ENCODE measurements at regions not wholly inside any gene's neighbourhood (a gene's known extent, or its start where the extent isn't known, plus 50 kb on each side); places are given as distances from the start of the nearest gene placed in this dataset.

DNA sequence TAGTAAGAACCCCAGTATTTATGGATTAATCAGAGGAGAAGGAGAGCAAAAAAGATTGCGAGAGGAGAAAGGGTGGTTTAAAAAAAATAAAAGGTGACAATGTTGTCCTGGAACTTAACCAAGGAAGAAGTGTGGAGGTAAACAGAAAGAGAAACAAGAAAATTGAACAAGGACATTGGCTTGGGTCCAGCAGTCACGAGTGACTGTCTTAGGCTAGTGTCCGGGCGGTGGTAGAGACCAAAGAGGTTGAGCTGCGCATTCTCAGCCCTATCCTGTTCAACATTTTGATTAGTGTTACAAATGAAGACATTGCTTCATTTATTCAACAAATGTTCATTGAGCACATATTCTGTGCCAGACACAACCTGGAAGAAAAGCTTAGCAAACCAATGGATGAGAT is 329.9 kb downstream of the FGFR2 start:
- TF ChIP-seq, protein P1, sequence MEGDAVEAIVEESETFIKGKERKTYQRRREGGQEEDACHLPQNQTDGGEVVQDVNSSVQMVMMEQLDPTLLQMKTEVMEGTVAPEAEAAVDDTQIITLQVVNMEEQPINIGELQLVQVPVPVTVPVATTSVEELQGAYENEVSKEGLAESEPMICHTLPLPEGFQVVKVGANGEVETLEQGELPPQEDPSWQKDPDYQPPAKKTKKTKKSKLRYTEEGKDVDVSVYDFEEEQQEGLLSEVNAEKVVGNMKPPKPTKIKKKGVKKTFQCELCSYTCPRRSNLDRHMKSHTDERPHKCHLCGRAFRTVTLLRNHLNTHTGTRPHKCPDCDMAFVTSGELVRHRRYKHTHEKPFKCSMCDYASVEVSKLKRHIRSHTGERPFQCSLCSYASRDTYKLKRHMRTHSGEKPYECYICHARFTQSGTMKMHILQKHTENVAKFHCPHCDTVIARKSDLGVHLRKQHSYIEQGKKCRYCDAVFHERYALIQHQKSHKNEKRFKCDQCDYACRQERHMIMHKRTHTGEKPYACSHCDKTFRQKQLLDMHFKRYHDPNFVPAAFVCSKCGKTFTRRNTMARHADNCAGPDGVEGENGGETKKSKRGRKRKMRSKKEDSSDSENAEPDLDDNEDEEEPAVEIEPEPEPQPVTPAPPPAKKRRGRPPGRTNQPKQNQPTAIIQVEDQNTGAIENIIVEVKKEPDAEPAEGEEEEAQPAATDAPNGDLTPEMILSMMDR (IDR thresholded peaks at IDR 0.05): no peak
- no peak for TF ChIP-seq EZH2 (IDR thresholded peaks at IDR 0.05; ENCODE audit: borderline replicate concordance, insufficient read depth, low read depth, low read length, poor library complexity, severe bottlenecking)
- Mint-ChIP-seq H3K27me3 (no peaks in the 10 kb centered on the region), H3K9me3 (ENCODE audit: insufficient read depth) (no peaks in the 10 kb centered on the region), H3K4me3 (no peak overlapping the region), H3K4me1 (no peaks in the 10 kb centered on the region), H3K27ac (no peak overlapping the region)
- Histone ChIP-seq H3K4me2 (replicated peaks; ENCODE audit: low read depth, low read length, poor library complexity, severe bottlenecking) (no peak overlapping the region), H3K79me2 (ENCODE audit: control insufficient read depth, insufficient read depth, low read length) (no peaks in the 10 kb centered on the region), H2AFZ (ENCODE audit: insufficient read depth, low read depth, low read length, poor library complexity, severe bottlenecking) (no peak overlapping the region), H3K9ac (ENCODE audit: low read length) (no peak overlapping the region), H3K27ac (ENCODE audit: low read length in 2 of 2) (no peak overlapping the region), H3K4me3 (ENCODE audit: control extremely low read depth in 1 of 5, extremely low read depth in 1 of 5, insufficient read depth in 1 of 5, low read depth in 2 of 5, low read length in 4 of 5) (no peak overlapping the region), H3K9me3 (ENCODE audit: control extremely low read depth in 1 of 3, control insufficient read depth in 2 of 3, insufficient read depth in 1 of 3, low read length in 2 of 3) (peaks cover 0 to 4% (median 0%) of the 10 kb centered on the region in 3 donors), H3K27me3 (replicated peaks in 1 of 4; ENCODE audit: control extremely low read depth in 1 of 4, control insufficient read depth in 3 of 4, insufficient read depth in 4 of 4, low read length in 3 of 4) (no peaks in the 10 kb centered on the region), H3K36me3 (replicated peaks in 1 of 2; ENCODE audit: control extremely low read depth in 1 of 2, control insufficient read depth in 1 of 2, extremely low read depth in 1 of 2, insufficient read depth in 2 of 2, low read length in 1 of 2) (no peaks in the 10 kb centered on the region), H4K20me1 (ENCODE audit: control insufficient read depth, insufficient read depth, low read length, poor library complexity, severe bottlenecking) (no peaks in the 10 kb centered on the region), H3K4me1 (ENCODE audit: control insufficient read depth in 2 of 2, insufficient read depth in 2 of 2, low read length in 2 of 2) (no peaks in the 10 kb centered on the region)
- no peak for DNase-seq
- ChIA-PET POLR2A (no interaction called here), CTCF (no interaction called here)
- intact Hi-C loops (cut with micrococcal nuclease): no loop called here
- WGBS (ENCODE audit: insufficient coverage): 92% methylated on average over 2 of the region's 5 CpGs
- ATAC-seq (ENCODE audit: low read depth): no peak

DNA sequence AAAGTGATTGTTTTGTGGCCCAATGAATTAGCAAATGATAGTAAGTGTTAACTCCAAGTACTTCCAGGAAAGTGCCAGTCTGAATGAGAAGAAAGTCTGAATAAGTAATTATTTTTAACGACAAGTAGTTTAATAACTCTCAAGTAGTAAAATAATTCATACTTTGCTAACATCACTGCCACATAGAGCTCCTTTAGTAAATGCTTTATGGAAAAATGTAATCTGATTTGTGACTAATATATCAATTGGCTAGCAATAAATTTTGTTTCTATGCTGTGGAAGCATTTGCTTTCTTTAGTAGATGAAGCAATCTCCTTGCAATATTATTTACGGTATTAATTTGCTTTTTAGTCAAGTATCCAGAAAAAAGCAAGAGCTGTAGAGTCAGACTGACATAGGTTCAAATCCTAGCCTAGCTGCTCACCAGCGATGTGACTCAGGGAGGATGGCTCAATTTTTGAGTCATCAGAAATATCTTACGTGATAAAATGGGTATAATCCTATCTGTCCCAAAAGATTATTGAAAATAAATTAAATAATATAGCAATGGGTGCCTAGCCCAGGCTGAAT is 329.3 kb downstream of the FGFR2 start:
- no peak overlapping the region for H3K27ac Mint-ChIP-seq
- TF ChIP-seq, protein P1 (IDR thresholded peaks at IDR 0.05): no peak
- no peak for TF ChIP-seq EZH2 (IDR thresholded peaks at IDR 0.05; ENCODE audit: borderline replicate concordance, insufficient read depth, low read depth, low read length, poor library complexity, severe bottlenecking)
- WGBS (ENCODE audit: insufficient coverage): no CpG with 5 or more reads among the region's 4 CpGs
- Histone ChIP-seq H3K27me3 (replicated peaks in 1 of 4; ENCODE audit: control extremely low read depth in 1 of 4, control insufficient read depth in 3 of 4, insufficient read depth in 4 of 4, low read length in 3 of 4) (no peaks in the 10 kb centered on the region), H2AFZ (ENCODE audit: insufficient read depth, low read depth, low read length, poor library complexity, severe bottlenecking) (no peak overlapping the region), H3K9me3 (ENCODE audit: control extremely low read depth in 1 of 3, control insufficient read depth in 2 of 3, insufficient read depth in 1 of 3, low read length in 2 of 3) (peaks cover 0 to 4% (median 0%) of the 10 kb centered on the region in 3 donors), H3K27ac (ENCODE audit: low read length in 2 of 2) (no peak overlapping the region), H3K36me3 (replicated peaks in 1 of 2; ENCODE audit: control extremely low read depth in 1 of 2, control insufficient read depth in 1 of 2, extremely low read depth in 1 of 2, insufficient read depth in 2 of 2, low read length in 1 of 2) (no peaks in the 10 kb centered on the region), H3K79me2 (ENCODE audit: control insufficient read depth, insufficient read depth, low read length) (no peaks in the 10 kb centered on the region), H3K4me3 (ENCODE audit: control extremely low read depth in 1 of 5, extremely low read depth in 1 of 5, insufficient read depth in 1 of 5, low read depth in 2 of 5, low read length in 4 of 5) (no peak overlapping the region), H4K20me1 (ENCODE audit: control insufficient read depth, insufficient read depth, low read length, poor library complexity, severe bottlenecking) (no peaks in the 10 kb centered on the region), H3K4me2 (replicated peaks; ENCODE audit: low read depth, low read length, poor library complexity, severe bottlenecking) (no peak overlapping the region), H3K4me1 (ENCODE audit: control insufficient read depth in 2 of 2, insufficient read depth in 2 of 2, low read length in 2 of 2) (no peaks in the 10 kb centered on the region), H3K9ac (ENCODE audit: low read length) (no peak overlapping the region)
- H3K27me3 Mint-ChIP-seq: no peaks in the 10 kb centered on the region
- ChIA-PET CTCF (no interaction called here), POLR2A (no interaction called here)
- H3K4me3 Mint-ChIP-seq: no peak overlapping the region
- H3K9me3 Mint-ChIP-seq (ENCODE audit: insufficient read depth): no peaks in the 10 kb centered on the region
- intact Hi-C loops (cut with micrococcal nuclease): no loop called here
- H3K4me1 Mint-ChIP-seq: no peaks in the 10 kb centered on the region
- no peak for DNase-seq
- no peak for ATAC-seq (ENCODE audit: low read depth)

All from B cell (primary cell).